DLD1 (cell line): ENCODE measurements at regions not wholly inside any gene's neighbourhood (a gene's known extent, or its start where the extent isn't known, plus 50 kb on each side); places are given as distances from the start of the nearest gene placed in this dataset.

Source experiments
- in situ Hi-C: cut with HindIII; loops from 2 replicates; pipeline ENCODE4 v1.10.0; 2017; ENCODE audit warnings: low sequenced_read_pairs

- in situ Hi-C loops = no loop called here
Measured at GRCh38 chr13:107866941-107867623, 348.3 kb downstream of the LIG4 start.

GRCh38 chr13:107866032-107866940, 349.1 kb downstream of the LIG4 start:
- in situ Hi-C loops = no loop called here

- in situ Hi-C loops = no loop called here
Measured at GRCh38 chr13:107865643-107866031, 349.7 kb downstream of the LIG4 start.

- in situ Hi-C loops = no loop called here
Measured at GRCh38 chr13:107865318-107865575, 350.1 kb downstream of the LIG4 start.

- in situ Hi-C loops = no loop called here
Measured at GRCh38 chr13:107864543-107865317, 350.6 kb downstream of the LIG4 start.

- in situ Hi-C loops = no loop called here
Measured at GRCh38 chr13:107860284-107860683, 355.1 kb downstream of the LIG4 start.

- in situ Hi-C loops = no loop called here
Measured at GRCh38 chr13:107854880-107855279, 360.5 kb downstream of the LIG4 start.

- in situ Hi-C loops = no loop called here
Measured at GRCh38 chr13:107852072-107852471, 363.3 kb downstream of the LIG4 start.

- in situ Hi-C loops = no loop called here
Measured at GRCh38 chr13:107851670-107852069, 363.7 kb downstream of the LIG4 start.

- in situ Hi-C loops = no loop called here
Measured at GRCh38 chr13:107847406-107847805, 367.9 kb downstream of the LIG4 start.

- in situ Hi-C loops = no loop called here
Measured at GRCh38 chr13:107846642-107847041, 368.7 kb downstream of the LIG4 start.

GRCh38 chr13:107845911-107846310, 369.4 kb downstream of the LIG4 start:
- in situ Hi-C loops = no loop called here

GRCh38 chr13:107843681-107844080, 371.7 kb downstream of the LIG4 start:
- in situ Hi-C loops = no loop called here

- in situ Hi-C loops = no loop called here
Measured at GRCh38 chr13:107843281-107843680, 372.1 kb downstream of the LIG4 start.

- in situ Hi-C loops = no loop called here
Measured at GRCh38 chr13:107842562-107843180, 372.7 kb downstream of the LIG4 start.

GRCh38 chr13:107838588-107839161, 376.7 kb downstream of the LIG4 start:
- in situ Hi-C loops = no loop called here

- in situ Hi-C loops = no loop called here
Measured at GRCh38 chr13:107836685-107837084, 378.7 kb downstream of the LIG4 start.

GRCh38 chr13:107835339-107836018, 379.9 kb downstream of the LIG4 start:
- in situ Hi-C loops = no loop called here

- in situ Hi-C loops = no loop called here
Measured at GRCh38 chr13:107834717-107835116, 380.6 kb downstream of the LIG4 start.

- in situ Hi-C loops = no loop called here
Measured at GRCh38 chr13:107834281-107834680, 381.1 kb downstream of the LIG4 start.
